Suprapubic skin (tissue), 4 donors: ENCODE measurements at regions not wholly inside any gene's neighbourhood (a gene's known extent, or its start where the extent isn't known, plus 50 kb on each side); places are given as distances from the start of the nearest gene placed in this dataset.

Experiments
- CTCF ChIP-seq, 2 donors: fragments of 200-600 bp in 1 of 2; fragments of 450-650 bp in 1 of 2; sonication (generic) in 1 of 2; IDR thresholded peaks; one replicate each; pipeline ENCODE4 v1.5.1; 2016 to 2019; ENCODE audit warnings: antibody characterized with exemption in 2 of 2, mild to moderate bottlenecking in 1 of 2, moderate library complexity in 1 of 2
- EP300 ChIP-seq: sonication (generic); formaldehyde crosslinking; IDR thresholded peaks from one replicate; pipeline ENCODE4 v1.6.1; 2017; ENCODE audit warnings: antibody characterized with exemption
- POLR2A ChIP-seq, 2 donors: fragments of 450-650 bp; IDR thresholded peaks; one replicate each; pipeline ENCODE4 v1.6.1; 2017; ENCODE audit warnings: antibody characterized with exemption in 2 of 2, mild to moderate bottlenecking in 2 of 2, moderate library complexity in 2 of 2
- POLR2AphosphoS5 ChIP-seq, 3 donors: sonication (generic); formaldehyde crosslinking; IDR thresholded peaks; one replicate each; pipeline ENCODE4 v1.6.1; 2017; ENCODE audit warnings: antibody characterized with exemption in 3 of 3

GRCh38 chrY:7440796-7441530, 529.4 kb upstream of the AMELY start:
- no peak for TF ChIP-seq EP300
- TF ChIP-seq CTCF (IDR thresholded peaks at IDR 0.05) = no peak
- no peak for TF ChIP-seq POLR2A (IDR thresholded peaks at IDR 0.05)
- no peak for TF ChIP-seq POLR2AphosphoS5 (IDR thresholded peaks at IDR 0.05)
